ENCODE measurements at regions not wholly inside any gene's neighbourhood (a gene's known extent, or its start where the extent isn't known, plus 50 kb on each side); places are given as distances from the start of the nearest gene placed in this dataset.
"Not testable (repeated sequence)": the region's sequence is repeated elsewhere in the genome, so short reads cannot be mapped to it uniquely, and the experiment has no call there.

- no peaks in the 10 kb centered on the region for H3K4me1 ChIP-seq
- no peaks in the 10 kb centered on the region for H3K27me3 ChIP-seq
- no peak overlapping the region for H3K4me3 ChIP-seq
- ATAC-seq (peak in 1 of 4 donors; percentile 39), DNase-seq (no peak)
- 64 to 69% (median 66%) methylated on average over 5 of the region's 5 CpGs for whole genome bisulfite sequencing, 4 donors
- intact Hi-C loops (cut with DNase I): no loop called here
- H3K36me3 ChIP-seq: no peaks in the 10 kb centered on the region
- peaks cover 0 to 11% (median 0%) of the 10 kb centered on the region in 12 donors for H3K9me3 ChIP-seq
- TF ChIP-seq POLR2A (IDR thresholded peaks at IDR 0.05) (no peak), CTCF (IDR thresholded peaks at IDR 0.05) (no peak)
- H3K27ac ChIP-seq: no peak overlapping the region
These were observed 141.6 kb downstream of the CDRT15L2 start for GRCh38 chr17:20721171-20721570.

- ATAC-seq; DNase-seq; H3K4me3 ChIP-seq; H3K36me3 ChIP-seq; H3K9me3 ChIP-seq; H3K4me1 ChIP-seq; H3K27me3 ChIP-seq; intact Hi-C loops (cut with DNase I); H3K27ac ChIP-seq: not testable (repeated sequence)
- 93 to 95% (median 94%) methylated on average over 1 of the region's 1 CpG for WGBS, 4 donors
These were observed 144.9 kb downstream of the CDRT15L2 start for GRCh38 chr17:20724391-20724790.

GRCh38 chr17:20727201-20727600 lies 147.7 kb downstream of the CDRT15L2 start:
- H3K4me1 ChIP-seq; DNase-seq; H3K36me3 ChIP-seq; ATAC-seq; H3K9me3 ChIP-seq; H3K27me3 ChIP-seq; H3K27ac ChIP-seq; H3K4me3 ChIP-seq; intact Hi-C loops (cut with DNase I): not testable (repeated sequence)
- WGBS, 4 donors: 74 to 82% (median 79%) methylated on average over 7 of the region's 7 CpGs

- DNase-seq (no peak), ATAC-seq (no peak)
- Histone ChIP-seq H3K27me3 (peaks cover 0 to 8% (median 0%) of the 10 kb centered on the region in 9 donors), H3K4me3 (no peak overlapping the region), H3K9me3 (no peaks in the 10 kb centered on the region), H3K27ac (no peak overlapping the region), H3K4me1 (no peaks in the 10 kb centered on the region), H3K36me3 (no peaks in the 10 kb centered on the region)
- WGBS, 4 donors: 73 to 90% (median 83%) methylated on average over 1 of the region's 1 CpG
- TF ChIP-seq POLR2A (IDR thresholded peaks at IDR 0.05): no peak
- intact Hi-C loops (cut with DNase I): no loop called here
These were observed 148.7 kb downstream of the CDRT15L2 start for GRCh38 chr17:20728181-20728580.

GRCh38 chr17:20731131-20731530 lies 151.6 kb downstream of the CDRT15L2 start:
- H3K4me1 ChIP-seq; H3K27ac ChIP-seq; DNase-seq; H3K4me3 ChIP-seq; intact Hi-C loops (cut with DNase I); H3K27me3 ChIP-seq; ATAC-seq; H3K9me3 ChIP-seq; H3K36me3 ChIP-seq: not testable (repeated sequence)
- 74 to 80% (median 77%) methylated on average over 6 of the region's 6 CpGs for WGBS, 4 donors

- DNase-seq (no peak), ATAC-seq (no peak)
- intact Hi-C loops (cut with DNase I): no loop called here
- H3K4me1 ChIP-seq: no peaks in the 10 kb centered on the region
- TF ChIP-seq POLR2A (IDR thresholded peaks at IDR 0.05): no peak
- TF ChIP-seq CTCF (IDR thresholded peaks at IDR 0.05): no peak
- H3K9me3 ChIP-seq: no peaks in the 10 kb centered on the region
- no peak overlapping the region for H3K4me3 ChIP-seq
- no peaks in the 10 kb centered on the region for H3K36me3 ChIP-seq
- no peak overlapping the region for H3K27ac ChIP-seq
- peaks cover 0 to 3% (median 0%) of the 10 kb centered on the region in 9 donors for H3K27me3 ChIP-seq
- whole genome bisulfite sequencing, 4 donors: 87 to 96% (median 92%) methylated on average over 13 of the region's 13 CpGs
These were observed 154.4 kb downstream of the CDRT15L2 start for GRCh38 chr17:20733923-20734322.
